SK-N-MC (cell line): ENCODE measurements at regions not wholly inside any gene's neighbourhood (a gene's known extent, or its start where the extent isn't known, plus 50 kb on each side); places are given as distances from the start of the nearest gene placed in this dataset.

ENCODE experiments used
- DNase-seq: peaks from one replicate; pipeline ENCODE4 v3.0.0-alpha.2; 2011; ENCODE audit warnings: low read depth, low spot score
- H3K27ac ChIP-seq: fragments of 200-600 bp; sonication (generic); 2 replicates; pipeline ENCODE4 v1.5.1; 2016; ENCODE audit warnings: mixed run types
- H3K36me3 ChIP-seq: fragments of 200-600 bp; sonication (generic); 2 replicates; pipeline ENCODE4 v1.6.1; 2017; ENCODE audit warnings: antibody characterized with exemption, low read length, mixed read lengths; ENCODE audit not compliant: insufficient read depth
- H3K4me3 ChIP-seq: fragments of 200-600 bp; sonication (generic); 2 replicates; pipeline ENCODE4 v1.5.1; 2016
- H3K9ac ChIP-seq: fragments of 200-600 bp; sonication (generic); 2 replicates; pipeline ENCODE4 v1.8.0; 2017; ENCODE audit warnings: mixed run types, mixed read lengths; ENCODE audit not compliant: insufficient read length
- H3K9me3 ChIP-seq: fragments of 200-600 bp; sonication (generic); 2 replicates; pipeline ENCODE4 v1.6.1; 2017; ENCODE audit warnings: low read depth, mild to moderate bottlenecking, antibody characterized with exemption, low read length, moderate library complexity, mixed read lengths
- EZH2 ChIP-seq: fragments of 200-600 bp; sonication (generic); IDR thresholded peaks from one replicate; pipeline ENCODE4 v1.6.1; 2017; ENCODE audit warnings: antibody characterized with exemption
- FOXP2 ChIP-seq: optimal IDR thresholded peaks from 2 replicates; pipeline ENCODE3; 2011; ENCODE audit warnings: mild to moderate bottlenecking, moderate library complexity; ENCODE audit not compliant: insufficient read depth; ENCODE audit errors: extremely low read length, control extremely low read depth
- POLR2AphosphoS5 ChIP-seq: IDR thresholded peaks from 2 replicates; pipeline ENCODE4 v1.6.1; 2012; ENCODE audit warnings: mild to moderate bottlenecking, low read depth, low read length, borderline replicate concordance

GRCh38 chr4:121253961-121254360 lies 89.8 kb upstream of the TNIP3 start:
- Histone ChIP-seq H3K9me3 (no peaks in the 10 kb centered on the region; the same call in 1 of the 2 replicates), H3K4me3 (no peak overlapping the region), H3K9ac (no peak overlapping the region), H3K36me3 (no peaks in the 10 kb centered on the region), H3K27ac (no peak overlapping the region)
- no peak for DNase-seq
- TF ChIP-seq POLR2AphosphoS5 = no peak
- TF ChIP-seq EZH2 = no peak

- Histone ChIP-seq H3K27ac (no peak overlapping the region), H3K9me3 (no peaks in the 10 kb centered on the region; the same call in 1 of the 2 replicates), H3K36me3 (no peaks in the 10 kb centered on the region), H3K4me3 (no peak overlapping the region), H3K9ac (no peak overlapping the region)
- TF ChIP-seq EZH2 (no peak), FOXP2 (peak; percentile 28)
- DNase-seq = peak; percentile 18
Measured at GRCh38 chr4:121252224-121252806, 88.2 kb upstream of the TNIP3 start.

GRCh38 chr4:121248747-121249146 lies 84.6 kb upstream of the TNIP3 start:
- Histone ChIP-seq H3K9ac (no peak overlapping the region), H3K27ac (no peak overlapping the region), H3K36me3 (no peaks in the 10 kb centered on the region), H3K4me3 (no peak overlapping the region), H3K9me3 (no peaks in the 10 kb centered on the region)
- no peak for DNase-seq
- TF ChIP-seq EZH2 (no peak), POLR2AphosphoS5 (no peak), FOXP2 (no peak)

- TF ChIP-seq POLR2AphosphoS5 (no peak), EZH2 (no peak), FOXP2 (no peak)
- DNase-seq = no peak
- no peak overlapping the region for H3K4me3 ChIP-seq
- no peak overlapping the region for H3K9ac ChIP-seq
- no peak overlapping the region for H3K27ac ChIP-seq
- no peaks in the 10 kb centered on the region for H3K36me3 ChIP-seq
- H3K9me3 ChIP-seq = no peaks in the 10 kb centered on the region
Measured at GRCh38 chr4:121246698-121247097, 82.6 kb upstream of the TNIP3 start.

GRCh38 chr4:121243485-121243884 lies 79.4 kb upstream of the TNIP3 start:
- Histone ChIP-seq H3K4me3 (no peak overlapping the region), H3K36me3 (no peaks in the 10 kb centered on the region), H3K9me3 (no peaks in the 10 kb centered on the region), H3K27ac (peak overlapping the region; percentile 45), H3K9ac (no peak overlapping the region)
- no peak for DNase-seq
- TF ChIP-seq EZH2 = no peak
- no peak for TF ChIP-seq POLR2AphosphoS5
- TF ChIP-seq FOXP2 = no peak

- Histone ChIP-seq H3K36me3 (no peaks in the 10 kb centered on the region), H3K4me3 (no peak overlapping the region), H3K9ac (no peak overlapping the region), H3K9me3 (no peaks in the 10 kb centered on the region), H3K27ac (no peak overlapping the region)
- no peak for TF ChIP-seq FOXP2
- TF ChIP-seq POLR2AphosphoS5 = no peak
- TF ChIP-seq EZH2 = no peak
- no peak for DNase-seq
Measured at GRCh38 chr4:121242188-121242750, 78.1 kb upstream of the TNIP3 start.

- DNase-seq = no peak
- Histone ChIP-seq H3K27ac (no peak overlapping the region), H3K36me3 (no peaks in the 10 kb centered on the region), H3K4me3 (no peak overlapping the region), H3K9ac (no peak overlapping the region), H3K9me3 (no peaks in the 10 kb centered on the region)
- no peak for TF ChIP-seq POLR2AphosphoS5
Measured at GRCh38 chr4:121239951-121240350, 75.8 kb upstream of the TNIP3 start.

- DNase-seq = no peak
- Histone ChIP-seq H3K27ac (no peak overlapping the region), H3K9ac (no peak overlapping the region), H3K36me3 (no peaks in the 10 kb centered on the region), H3K9me3 (no peaks in the 10 kb centered on the region), H3K4me3 (no peak overlapping the region)
- TF ChIP-seq FOXP2 (no peak), POLR2AphosphoS5 (no peak), EZH2 (no peak)
Measured at GRCh38 chr4:121238461-121238860, 74.3 kb upstream of the TNIP3 start.

GRCh38 chr4:121237069-121237399 lies 72.9 kb upstream of the TNIP3 start:
- DNase-seq = no peak
- no peak for TF ChIP-seq POLR2AphosphoS5
- TF ChIP-seq FOXP2 = no peak
- no peak for TF ChIP-seq EZH2
- H3K4me3 ChIP-seq = no peak overlapping the region
- no peaks in the 10 kb centered on the region for H3K9me3 ChIP-seq
- H3K36me3 ChIP-seq = no peaks in the 10 kb centered on the region
- no peak overlapping the region for H3K9ac ChIP-seq
- no peak overlapping the region for H3K27ac ChIP-seq
